ENCODE measurements at regions not wholly inside any gene's neighbourhood (a gene's known extent, or its start where the extent isn't known, plus 50 kb on each side); places are given as distances from the start of the nearest gene placed in this dataset.

DNA sequence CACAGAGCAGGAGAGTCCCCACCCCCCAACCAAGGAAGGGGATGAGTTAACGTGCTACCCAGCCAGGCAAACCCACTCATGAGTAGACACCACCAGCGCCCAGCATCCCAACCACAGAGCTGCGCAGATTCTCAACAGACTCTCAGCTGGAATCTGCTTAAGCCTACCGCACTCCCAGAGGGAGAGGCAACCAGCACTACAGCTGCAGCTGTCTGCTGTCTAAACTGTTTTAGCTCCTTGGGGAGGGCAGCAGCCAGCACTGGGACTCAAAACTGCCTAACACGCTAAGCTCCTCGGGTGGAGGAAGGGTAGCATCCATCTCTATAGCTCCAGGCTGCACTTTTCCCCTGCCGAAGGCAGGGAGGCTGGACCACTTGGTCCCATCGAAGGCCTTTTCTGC lies 539.8 kb downstream of the EPHA7 start:
- Histone ChIP-seq H3K4me1 (ENCODE audit: control insufficient read depth, extremely low read depth, insufficient read depth, low read length) (no peaks in the 10 kb centered on the region), H3K27me3 (ENCODE audit: control insufficient read depth, extremely low read depth, insufficient read depth, low read length) (no peaks in the 10 kb centered on the region), H3K4me3 (ENCODE audit: control insufficient read depth in 2 of 3, extremely low read depth in 1 of 3, insufficient read depth in 2 of 3, low read depth in 1 of 3, low read length in 3 of 3) (no peak overlapping the region), H3K4me2 (ENCODE audit: control insufficient read depth, extremely low read depth, insufficient read depth, low read depth, low read length) (no peak overlapping the region), H3K79me2 (ENCODE audit: control insufficient read depth, insufficient read depth, low read length) (no peaks in the 10 kb centered on the region), H3K9me3 (ENCODE audit: control insufficient read depth, low read depth, low read length) (peaks cover 2% of the 10 kb centered on the region), H4K20me1 (ENCODE audit: control insufficient read depth, extremely low read depth, insufficient read depth, low read length) (no peaks in the 10 kb centered on the region), H2AFZ (ENCODE audit: control insufficient read depth, low read length) (no peak overlapping the region), H3K9ac (ENCODE audit: control insufficient read depth, extremely low read depth, insufficient read depth, low read length) (no peak overlapping the region), H3K36me3 (ENCODE audit: control insufficient read depth in 2 of 2, extremely low read depth in 1 of 2, insufficient read depth in 2 of 2, low read length in 2 of 2) (no peaks in the 10 kb centered on the region), H3K27ac (ENCODE audit: control insufficient read depth, insufficient read depth, low read length) (no peak overlapping the region), H3K9me1 (ENCODE audit: control insufficient read depth, extremely low read depth, insufficient read depth, low read length) (no peaks in the 10 kb centered on the region)
- no peak for FAIRE-seq
- dilution Hi-C loops (cut with MboI; ENCODE audit: extremely low pct_ligation_motif_present, low sequenced_read_pairs): no loop called here
- no peak for DNase-seq (ENCODE audit: low read depth, low spot score)
- TF ChIP-seq, protein P1, sequence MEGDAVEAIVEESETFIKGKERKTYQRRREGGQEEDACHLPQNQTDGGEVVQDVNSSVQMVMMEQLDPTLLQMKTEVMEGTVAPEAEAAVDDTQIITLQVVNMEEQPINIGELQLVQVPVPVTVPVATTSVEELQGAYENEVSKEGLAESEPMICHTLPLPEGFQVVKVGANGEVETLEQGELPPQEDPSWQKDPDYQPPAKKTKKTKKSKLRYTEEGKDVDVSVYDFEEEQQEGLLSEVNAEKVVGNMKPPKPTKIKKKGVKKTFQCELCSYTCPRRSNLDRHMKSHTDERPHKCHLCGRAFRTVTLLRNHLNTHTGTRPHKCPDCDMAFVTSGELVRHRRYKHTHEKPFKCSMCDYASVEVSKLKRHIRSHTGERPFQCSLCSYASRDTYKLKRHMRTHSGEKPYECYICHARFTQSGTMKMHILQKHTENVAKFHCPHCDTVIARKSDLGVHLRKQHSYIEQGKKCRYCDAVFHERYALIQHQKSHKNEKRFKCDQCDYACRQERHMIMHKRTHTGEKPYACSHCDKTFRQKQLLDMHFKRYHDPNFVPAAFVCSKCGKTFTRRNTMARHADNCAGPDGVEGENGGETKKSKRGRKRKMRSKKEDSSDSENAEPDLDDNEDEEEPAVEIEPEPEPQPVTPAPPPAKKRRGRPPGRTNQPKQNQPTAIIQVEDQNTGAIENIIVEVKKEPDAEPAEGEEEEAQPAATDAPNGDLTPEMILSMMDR (optimal IDR thresholded peaks at IDR 0.05 in 1 of 3, IDR thresholded peaks at IDR 0.05 in 1 of 3, conservative IDR thresholded peaks at IDR 0.05 in 1 of 3; ENCODE audit: extremely low read depth in 1 of 3, insufficient read depth in 2 of 3, low read length in 3 of 3): no peak
- TF ChIP-seq EZH2 (IDR thresholded peaks at IDR 0.05; ENCODE audit: low read length): no peak

DNA sequence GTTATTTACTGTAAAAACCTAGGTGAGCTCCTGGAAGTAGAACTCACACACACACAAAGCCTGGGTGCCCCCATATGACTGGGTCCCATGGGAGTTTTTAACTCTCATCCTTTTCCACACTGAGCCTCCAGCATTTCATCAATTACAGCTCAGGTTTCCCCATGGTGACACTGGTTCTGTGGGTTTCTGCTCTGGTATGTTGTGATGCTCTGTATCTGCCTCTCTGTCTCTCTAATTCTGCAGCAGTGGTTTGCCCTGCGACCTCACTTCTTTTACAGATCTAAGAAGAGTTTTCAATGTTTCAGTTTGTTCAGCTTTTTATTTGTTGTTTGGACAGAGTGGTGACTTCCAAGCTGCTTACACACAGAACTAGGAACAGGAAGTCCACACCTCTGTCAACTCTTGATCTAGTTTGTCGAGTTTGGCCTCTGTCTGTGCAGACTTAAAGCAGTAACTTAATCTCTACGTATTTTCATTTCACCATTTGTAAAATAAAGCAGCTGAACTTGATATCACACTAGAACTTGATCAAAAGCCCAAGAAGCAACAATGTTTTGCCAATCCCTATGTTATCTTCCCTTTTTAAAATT lies 554.3 kb downstream of the EPHA7 start:
- Histone ChIP-seq H3K9me3 (ENCODE audit: control insufficient read depth, low read depth, low read length) (no peaks in the 10 kb centered on the region), H4K20me1 (ENCODE audit: control insufficient read depth, extremely low read depth, insufficient read depth, low read length) (no peaks in the 10 kb centered on the region), H2AFZ (ENCODE audit: control insufficient read depth, low read length) (no peak overlapping the region), H3K36me3 (ENCODE audit: control insufficient read depth in 2 of 2, extremely low read depth in 1 of 2, insufficient read depth in 2 of 2, low read length in 2 of 2) (no peaks in the 10 kb centered on the region), H3K9ac (ENCODE audit: control insufficient read depth, extremely low read depth, insufficient read depth, low read length) (no peak overlapping the region), H3K4me3 (ENCODE audit: control insufficient read depth in 2 of 3, extremely low read depth in 1 of 3, insufficient read depth in 2 of 3, low read depth in 1 of 3, low read length in 3 of 3) (no peak overlapping the region), H3K27me3 (ENCODE audit: control insufficient read depth, extremely low read depth, insufficient read depth, low read length) (no peaks in the 10 kb centered on the region), H3K27ac (ENCODE audit: control insufficient read depth, insufficient read depth, low read length) (no peak overlapping the region), H3K4me2 (ENCODE audit: control insufficient read depth, extremely low read depth, insufficient read depth, low read depth, low read length) (no peak overlapping the region), H3K9me1 (ENCODE audit: control insufficient read depth, extremely low read depth, insufficient read depth, low read length) (no peaks in the 10 kb centered on the region), H3K79me2 (ENCODE audit: control insufficient read depth, insufficient read depth, low read length) (no peaks in the 10 kb centered on the region), H3K4me1 (ENCODE audit: control insufficient read depth, extremely low read depth, insufficient read depth, low read length) (no peaks in the 10 kb centered on the region)
- dilution Hi-C loops (cut with MboI; ENCODE audit: extremely low pct_ligation_motif_present, low sequenced_read_pairs): no loop called here
- TF ChIP-seq EZH2 (IDR thresholded peaks at IDR 0.05; ENCODE audit: low read length): no peak
- TF ChIP-seq, protein P1 (optimal IDR thresholded peaks at IDR 0.05 in 1 of 3, IDR thresholded peaks at IDR 0.05 in 1 of 3, conservative IDR thresholded peaks at IDR 0.05 in 1 of 3; ENCODE audit: extremely low read depth in 1 of 3, insufficient read depth in 2 of 3, low read length in 3 of 3): no peak
- no peak for FAIRE-seq
- no peak for DNase-seq (ENCODE audit: low read depth, low spot score)

Measured in keratinocyte (primary cell).